GM21423 (cell line): ENCODE measurements at regions not wholly inside any gene's neighbourhood (a gene's known extent, or its start where the extent isn't known, plus 50 kb on each side); places are given as distances from the start of the nearest gene placed in this dataset.

Experiments used
- ATAC-seq: cut with Tn5 transposase; IDR thresholded peaks from one replicate; pipeline ENCODE4 v1.9.1; 2021; ENCODE audit warnings: mild to moderate bottlenecking, moderate library complexity; ENCODE audit not compliant: unreplicated experiment

DNA sequence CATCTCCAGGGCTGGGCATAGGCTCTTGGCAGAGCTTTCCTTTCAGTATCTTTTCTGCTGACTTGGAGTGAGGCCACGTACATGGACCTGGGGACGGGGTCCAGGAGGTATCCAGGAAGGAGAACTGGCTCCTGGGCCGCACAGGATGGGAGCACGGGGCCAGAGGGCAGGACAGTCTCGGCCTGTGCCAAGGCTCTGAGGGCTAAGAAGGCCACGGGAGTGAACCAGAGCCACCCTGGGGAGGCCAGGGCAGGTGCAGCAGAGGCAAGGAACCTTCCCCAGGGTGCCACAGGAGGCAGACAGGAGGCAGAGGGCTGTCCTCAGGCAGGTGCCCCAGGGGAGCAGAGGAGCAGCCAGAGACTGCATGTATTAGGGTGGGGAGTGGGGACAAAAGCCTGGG lies 50.3 kb downstream of the PLXNA1 start:
- ATAC-seq, result no peak

DNA sequence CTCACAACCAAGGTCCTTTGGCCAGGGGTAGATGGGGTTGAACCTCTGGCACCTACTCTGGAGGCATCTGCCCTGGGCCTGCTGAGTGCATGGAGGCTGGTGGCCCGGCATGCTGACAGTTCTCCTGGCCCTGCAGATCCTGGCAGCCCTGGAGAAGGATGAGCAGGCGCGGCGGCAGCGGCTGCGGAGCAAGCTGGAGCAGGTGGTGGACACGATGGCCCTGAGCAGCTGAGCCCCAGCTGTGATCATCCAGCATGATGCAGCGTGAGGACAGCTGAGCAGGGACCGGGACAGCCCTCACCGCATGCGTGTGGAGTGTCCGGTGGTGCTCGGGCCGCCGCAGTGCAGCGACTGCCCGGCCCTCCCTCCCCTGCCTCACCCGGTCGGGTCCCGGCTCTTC lies 50.9 kb downstream of the PLXNA1 start:
- ATAC-seq, result no peak

DNA sequence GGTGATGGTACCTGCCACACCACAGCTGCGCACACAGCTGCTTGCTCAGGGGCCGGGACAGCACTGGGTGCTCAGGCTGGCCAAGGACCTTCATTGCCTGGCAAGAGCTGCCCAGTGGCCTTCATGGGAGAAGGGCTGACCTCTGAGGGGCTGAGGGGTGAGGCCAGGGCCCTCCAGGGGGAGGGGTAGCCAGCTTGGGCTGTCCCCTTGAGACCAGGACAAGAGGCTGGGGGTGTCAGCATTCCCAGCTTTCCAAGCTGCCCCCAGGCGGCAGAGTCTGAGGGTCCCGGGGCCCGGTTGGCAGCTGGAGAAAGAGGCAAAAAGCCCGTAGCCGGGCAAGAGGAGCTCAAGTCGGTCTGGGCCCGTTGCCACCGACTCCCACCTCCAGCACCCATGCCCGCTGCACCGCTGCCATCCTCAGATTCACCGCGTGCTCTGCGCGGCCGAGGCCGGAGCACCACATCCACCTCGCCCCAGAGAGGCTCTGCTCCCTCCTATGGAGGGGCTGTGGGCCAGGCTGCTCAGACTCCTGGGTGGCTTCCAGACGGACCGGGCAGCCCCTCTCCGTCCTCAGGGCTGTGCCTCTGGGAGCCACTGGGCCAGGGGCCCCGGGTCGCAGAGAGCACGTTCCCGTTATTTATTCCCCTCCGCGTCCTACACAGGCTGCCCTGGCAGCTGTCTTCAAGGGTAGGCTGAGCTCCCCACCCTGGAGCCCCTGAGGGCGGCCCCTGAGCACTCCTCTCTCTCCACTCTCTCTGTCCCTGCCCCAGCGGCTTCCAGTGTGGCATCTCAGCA lies 51.5 kb downstream of the PLXNA1 start:
- no peak for ATAC-seq

DNA sequence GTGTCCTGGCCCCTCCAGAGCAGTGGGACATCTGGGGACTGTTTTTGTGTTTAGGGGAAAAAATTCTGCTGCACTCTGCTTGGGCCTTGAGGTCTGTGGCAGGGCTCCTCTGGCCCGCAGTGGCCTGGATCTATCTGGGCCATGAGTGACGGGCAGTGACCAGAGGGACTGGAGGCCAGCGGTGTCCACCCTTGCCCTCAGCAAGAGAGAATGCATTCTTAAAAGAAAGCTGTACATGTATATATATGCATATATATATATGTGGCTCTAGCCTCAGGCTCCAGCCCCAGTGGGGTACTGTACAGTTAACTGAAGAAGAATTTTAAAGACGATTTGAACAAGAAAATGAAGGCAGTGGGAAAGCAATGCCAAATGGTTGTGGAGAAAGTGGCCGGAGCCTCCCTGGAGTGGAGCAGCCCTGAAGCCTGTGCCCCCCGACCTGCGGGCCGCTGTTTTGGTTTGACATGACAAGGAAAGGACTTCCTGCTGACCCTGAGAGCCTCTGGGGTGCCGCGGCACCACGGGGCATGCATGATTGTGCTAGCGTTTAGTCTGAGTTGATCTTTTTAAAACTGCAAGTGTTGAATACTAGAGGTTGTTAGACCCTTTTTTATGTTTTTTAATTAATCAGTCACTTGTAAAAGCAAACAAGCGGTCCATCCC lies 52.2 kb downstream of the PLXNA1 start:
- no peak for ATAC-seq

DNA sequence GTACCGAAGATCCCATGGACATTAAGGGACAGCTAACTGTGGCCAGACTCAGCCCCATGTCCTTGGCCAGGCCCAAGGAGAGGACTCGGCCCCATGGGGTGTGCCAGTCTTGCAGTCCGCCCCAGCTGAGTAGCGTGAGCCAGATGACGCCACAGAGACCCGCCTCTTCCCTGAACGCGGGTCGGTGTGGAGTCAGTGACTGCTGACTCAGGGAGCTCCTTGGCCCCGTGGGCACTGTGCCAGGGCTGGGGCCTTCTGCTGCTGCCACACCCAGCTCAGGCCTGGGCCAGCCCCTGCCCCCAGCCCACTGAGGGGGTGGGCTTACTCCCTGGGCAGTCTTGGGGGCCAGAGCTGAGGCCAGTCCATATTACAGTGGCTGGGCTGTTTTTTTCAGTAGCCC lies 52.8 kb downstream of the PLXNA1 start:
- no peak for ATAC-seq

DNA sequence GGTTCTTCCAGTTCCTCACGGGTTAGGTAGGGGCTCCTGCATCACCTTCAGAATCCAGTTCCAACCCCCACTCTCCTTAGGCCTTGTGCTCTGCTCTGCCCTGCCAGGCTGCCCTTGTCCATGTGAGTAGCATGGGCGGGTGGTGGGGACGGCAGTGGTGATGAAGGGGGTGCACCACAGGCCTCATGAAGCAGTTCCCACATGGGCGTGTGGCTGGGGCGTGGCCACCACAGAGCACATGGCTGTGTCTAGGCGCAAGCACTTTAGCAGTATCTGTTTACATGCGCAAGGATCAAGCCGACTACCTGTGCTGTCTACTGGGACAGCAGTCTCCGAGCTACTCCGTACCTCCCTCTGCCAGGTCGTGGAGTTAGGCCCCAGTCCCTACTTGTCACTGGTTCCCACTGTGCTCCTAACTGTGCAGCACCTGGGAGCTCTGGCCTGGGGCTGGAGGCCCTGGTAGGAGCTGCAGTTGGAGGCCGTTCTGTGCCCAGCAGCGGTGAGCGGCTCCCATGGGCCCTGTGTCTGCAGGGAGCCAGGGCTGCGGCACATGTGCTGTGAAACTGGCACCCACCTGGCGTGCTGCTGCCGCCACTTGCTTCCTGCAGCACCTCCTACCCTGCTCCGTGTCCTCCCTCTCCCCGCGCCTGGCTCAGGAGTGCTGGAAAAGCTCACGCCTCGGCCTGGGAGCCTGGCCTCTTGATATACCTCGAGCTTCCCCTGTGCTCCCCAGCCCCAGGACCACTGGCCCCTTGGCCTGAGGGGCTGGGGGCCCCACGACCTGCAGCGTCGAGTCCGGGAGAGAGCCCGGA lies 53.5 kb downstream of the PLXNA1 start:
- ATAC-seq, result no peak

DNA sequence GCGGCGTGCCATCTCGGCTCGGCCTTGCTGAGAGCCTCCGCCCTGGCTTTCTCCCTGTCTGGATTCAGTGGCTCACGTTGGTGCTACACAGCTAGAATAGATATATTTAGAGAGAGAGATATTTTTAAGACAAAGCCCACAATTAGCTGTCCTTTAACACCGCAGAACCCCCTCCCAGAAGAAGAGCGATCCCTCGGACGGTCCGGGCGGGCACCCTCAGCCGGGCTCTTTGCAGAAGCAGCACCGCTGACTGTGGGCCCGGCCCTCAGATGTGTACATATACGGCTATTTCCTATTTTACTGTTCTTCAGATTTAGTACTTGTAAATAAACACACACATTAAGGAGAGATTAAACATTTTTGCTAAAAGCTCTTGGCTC lies 54.1 kb downstream of the PLXNA1 start:
- no peak for ATAC-seq

DNA sequence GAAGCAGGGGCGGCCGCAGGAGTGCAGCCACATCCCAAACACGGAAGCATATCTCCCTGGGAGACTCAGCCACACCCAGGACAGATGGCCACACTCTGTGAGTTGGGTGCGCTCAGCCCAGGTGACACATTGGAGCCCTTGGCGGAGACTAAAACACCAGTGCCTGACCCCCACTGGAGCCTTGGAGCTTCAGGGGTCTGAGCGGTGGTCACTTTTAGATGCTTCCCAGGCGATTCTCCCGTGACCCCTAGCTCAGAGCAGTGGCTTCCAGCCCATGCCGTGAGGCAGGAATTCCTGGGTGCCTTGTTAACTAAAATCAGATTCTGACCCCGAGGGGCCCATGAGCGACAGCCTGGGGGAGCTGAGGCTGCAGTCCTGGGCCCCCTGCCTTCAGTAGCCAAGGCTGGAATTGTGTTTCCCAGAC lies 54.5 kb downstream of the PLXNA1 start:
- no peak for ATAC-seq

DNA sequence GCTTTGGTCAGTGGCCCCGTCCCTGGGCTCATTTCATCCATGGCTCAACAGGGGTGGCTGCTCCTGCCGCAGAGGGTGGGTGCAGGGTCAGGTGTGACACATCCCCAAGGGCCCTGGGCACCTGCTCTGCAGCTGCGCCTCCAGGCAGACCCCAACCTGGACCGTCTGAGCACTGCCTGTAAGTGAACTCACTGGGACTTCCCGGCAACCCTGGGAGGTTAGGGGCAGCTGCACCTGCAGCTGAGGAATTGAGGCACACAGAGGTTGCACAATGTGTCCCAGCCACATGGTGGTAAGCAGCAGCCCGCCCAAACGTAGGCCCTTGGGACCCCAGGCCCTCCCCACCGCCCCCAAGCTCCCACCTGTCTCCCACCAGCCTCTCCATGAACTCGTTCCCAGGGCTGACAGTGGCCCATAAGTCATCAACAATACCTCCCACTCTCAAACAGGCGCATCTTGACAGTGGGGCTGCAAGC lies 55.1 kb downstream of the PLXNA1 start:
- ATAC-seq, result no peak

DNA sequence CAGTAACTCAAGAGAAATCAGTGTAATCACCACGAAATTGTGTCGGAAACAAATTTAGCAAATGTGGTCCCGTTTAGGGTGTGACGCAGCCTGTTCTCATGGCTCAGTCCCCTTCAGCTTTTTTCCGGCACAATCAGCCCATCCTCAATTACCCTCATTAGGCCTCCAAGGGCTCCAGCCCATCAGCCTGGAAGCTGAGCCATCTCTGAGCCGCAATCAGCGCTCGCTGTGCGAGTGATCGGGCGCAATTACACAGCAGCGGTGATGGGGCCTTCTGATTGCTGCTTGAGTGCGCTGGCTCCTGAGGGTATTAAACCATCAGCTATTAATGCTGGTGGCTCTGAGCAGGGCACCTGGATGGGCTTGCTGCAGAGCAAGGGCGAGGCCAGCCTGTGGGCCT lies 55.6 kb downstream of the PLXNA1 start:
- no peak for ATAC-seq

DNA sequence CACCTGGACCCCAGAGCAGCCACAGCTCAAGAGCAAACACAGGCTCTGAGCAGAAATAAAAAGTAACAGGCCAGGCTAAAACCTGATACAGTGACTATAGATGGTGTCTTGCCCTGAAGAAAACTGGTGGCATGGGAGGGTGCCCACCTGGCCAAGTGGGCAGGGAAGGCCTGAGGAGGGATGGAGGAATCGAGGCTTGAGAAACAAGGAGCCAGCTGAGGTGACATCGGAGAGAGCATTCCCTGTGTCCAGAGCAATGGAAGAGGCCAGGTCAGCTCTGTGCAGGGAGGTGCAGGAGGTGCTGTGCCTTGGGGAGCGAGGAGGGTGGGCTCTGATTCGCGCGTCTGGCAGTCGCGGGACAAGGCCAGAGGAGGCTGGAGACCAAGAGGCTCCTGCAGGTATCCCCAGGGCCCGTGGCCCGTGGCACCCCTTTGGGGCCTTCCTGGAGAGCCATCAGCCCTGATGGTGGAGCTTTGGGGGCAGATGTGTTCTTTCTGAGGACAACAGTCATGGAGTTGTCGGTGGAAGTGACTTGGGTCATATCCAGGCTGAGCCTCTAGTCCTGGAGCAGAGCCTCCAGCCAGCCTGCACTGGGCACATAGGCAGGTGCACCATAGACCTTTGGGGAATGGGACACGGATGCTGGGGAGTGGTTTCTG lies 56.1 kb downstream of the PLXNA1 start:
- ATAC-seq, result no peak

DNA sequence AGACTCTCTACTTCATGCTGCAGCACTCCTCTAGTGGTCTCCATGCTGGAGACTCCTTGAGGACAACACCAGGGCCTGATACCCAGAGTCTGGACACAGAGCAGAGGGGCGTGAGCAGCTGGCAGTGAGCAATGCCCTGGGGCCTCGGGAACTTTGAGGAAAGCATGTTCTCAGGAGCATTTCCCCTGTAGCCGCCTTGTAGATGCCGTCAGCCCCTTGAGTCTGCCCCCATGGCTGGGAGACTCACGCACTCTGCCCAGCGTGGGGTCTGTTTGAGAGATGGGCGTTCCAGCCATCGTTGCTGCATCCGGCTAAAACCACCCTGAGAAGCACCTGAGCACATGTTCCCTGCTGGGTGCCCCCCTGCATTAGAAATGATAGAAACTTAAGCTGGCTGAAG lies 56.8 kb downstream of the PLXNA1 start:
- ATAC-seq, result no peak

DNA sequence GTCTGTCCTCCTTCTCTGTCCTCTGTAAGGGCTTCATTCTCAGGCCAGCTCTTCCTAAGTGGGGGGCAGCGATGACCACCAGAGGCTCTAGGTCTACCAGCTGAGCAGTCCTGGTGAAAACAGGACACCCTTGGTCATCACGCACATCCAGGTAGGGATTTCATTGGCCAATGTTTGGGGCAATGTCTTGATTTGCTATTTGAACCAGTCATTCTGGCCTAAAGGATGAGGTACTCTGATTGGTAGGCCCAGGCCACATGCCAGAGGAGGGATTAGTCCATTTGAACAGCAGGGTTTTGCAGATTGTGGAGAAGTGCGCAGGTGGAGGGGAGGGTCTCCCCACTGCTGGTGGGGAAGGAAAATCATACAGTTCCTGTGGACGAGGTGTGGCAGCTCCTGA lies 57.3 kb downstream of the PLXNA1 start:
- ATAC-seq, result no peak

DNA sequence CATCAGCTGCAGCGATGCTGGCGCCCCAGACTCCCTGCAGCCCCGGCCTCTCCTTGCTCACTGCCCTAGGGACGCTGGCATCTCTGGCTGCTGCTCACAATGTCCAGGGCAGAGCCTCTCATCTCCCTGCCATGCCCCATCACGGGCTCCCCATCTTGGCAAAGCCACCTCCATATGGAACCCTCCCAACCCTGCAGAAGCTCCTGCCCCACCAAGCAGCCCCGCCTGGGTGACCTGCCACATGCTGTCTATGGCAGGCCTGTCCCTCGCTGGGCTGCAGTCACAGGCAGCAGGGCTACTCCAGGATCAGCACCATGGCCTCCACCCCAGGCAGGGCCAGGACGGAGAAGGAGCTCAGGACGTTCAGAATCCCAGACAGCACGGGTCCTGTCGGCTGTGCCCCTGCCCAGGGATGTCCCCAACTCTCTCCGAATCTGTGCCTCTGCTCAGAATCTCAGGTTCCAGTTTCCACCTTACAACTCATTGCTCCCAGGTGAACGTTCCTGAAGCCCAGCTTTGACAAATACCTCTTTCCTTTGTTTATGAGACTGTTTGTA lies 58.4 kb downstream of the PLXNA1 start:
- no peak for ATAC-seq

DNA sequence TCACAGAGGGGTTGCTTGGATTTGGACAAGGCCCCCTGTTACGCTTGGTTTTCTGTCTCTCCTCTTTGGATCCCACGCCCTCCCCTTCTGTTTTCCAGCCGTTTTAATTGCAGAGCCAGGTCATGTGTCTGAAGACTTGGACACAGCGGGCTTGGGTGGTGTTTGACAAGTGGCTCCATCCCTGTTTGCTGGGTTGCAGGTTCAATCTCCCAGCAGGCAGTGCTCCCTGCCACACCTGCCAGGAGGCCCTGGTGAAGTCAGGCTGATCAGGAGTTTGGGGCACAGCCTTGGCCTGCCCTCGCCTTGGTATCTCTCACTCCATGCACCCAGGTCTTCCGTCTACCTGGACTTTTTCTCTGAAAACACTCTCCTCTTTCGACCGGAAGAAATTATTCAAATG lies 59.0 kb downstream of the PLXNA1 start:
- no peak for ATAC-seq

DNA sequence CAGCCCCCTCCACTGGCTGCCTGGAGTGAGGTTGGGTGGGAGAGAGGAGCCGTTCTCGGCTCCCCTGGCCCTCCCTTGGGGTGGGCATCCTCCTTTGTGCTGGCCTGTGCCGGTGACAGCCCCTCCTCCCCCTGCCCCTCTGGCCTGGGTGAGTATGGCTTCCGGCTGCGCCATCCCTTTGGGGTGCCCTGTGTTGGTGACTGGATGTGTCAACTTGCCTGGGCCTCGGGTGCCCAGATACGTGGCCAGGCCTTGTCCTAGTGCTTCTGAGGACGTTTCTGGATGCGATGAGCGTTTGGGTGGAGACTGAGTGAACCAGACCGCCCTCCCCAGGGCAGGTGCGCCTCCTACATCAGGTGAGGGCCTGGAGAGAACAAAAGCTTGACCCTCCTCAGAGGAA lies 59.7 kb downstream of the PLXNA1 start:
- no peak for ATAC-seq

DNA sequence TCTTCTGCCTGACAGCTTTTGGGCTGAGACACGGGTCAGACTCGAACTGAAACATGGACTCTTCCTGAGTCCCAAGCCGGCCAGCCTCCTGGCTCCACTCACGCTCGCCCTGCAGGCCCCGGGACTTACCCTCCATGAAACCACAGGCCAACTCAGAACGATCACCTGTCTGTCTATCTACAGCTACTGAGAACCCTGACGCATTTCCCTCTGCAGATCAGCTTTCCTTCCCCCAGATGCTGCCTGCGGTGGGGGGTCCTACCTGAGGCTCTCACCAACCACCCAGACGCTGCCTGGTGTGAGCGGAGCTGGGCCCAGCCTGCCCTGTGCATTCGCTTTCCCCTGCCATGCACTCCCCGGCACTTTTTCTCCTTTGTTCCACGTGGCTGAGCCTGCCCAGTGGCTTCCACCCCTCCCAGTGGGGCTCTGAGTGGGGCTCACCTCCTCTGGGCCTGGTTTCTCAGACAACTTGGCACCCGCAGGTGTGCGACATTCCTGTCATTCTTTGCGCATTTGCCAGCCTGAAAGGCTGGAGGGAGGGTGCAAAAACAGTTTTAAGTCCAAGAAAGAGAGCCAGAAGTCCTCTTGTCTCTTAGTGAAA lies 60.2 kb downstream of the PLXNA1 start:
- no peak for ATAC-seq

DNA sequence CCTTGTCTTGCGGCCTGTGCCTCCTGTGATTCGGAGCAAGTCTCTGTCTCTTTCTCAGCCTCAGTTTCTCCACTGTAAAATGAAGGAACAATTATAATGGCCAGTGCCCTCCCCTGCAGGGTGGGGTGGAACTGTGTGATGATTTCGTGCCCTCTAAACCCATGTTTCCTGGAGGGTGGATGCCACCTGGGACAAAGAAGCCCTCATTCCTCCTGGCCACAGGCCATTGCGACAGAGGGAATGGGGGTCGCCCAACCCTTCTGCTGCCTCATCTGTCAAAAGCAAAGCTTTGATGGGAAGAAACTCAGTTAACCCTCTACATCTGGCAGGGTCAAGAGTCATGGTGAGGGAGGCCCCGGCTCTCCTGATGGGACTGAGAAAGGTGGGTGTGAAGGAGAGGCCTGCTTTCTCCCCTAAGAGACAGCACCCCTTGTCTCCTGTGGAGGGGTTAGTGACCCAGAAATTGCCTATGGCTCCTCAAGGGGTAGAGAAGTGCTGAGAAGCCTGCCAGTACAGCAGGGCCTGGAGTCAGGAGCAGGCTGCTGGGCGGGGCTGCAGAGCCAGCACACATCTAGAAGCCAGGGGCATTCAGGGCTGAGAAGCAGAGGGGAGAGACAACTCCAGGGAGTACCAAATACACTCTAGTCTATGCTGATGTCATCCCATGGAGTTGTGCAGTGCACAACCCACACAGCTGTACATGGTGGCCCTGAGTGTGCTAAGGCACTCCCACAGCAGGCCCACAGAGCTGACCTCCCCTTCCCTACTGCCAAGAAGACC lies 61.0 kb downstream of the PLXNA1 start:
- ATAC-seq, result no peak

DNA sequence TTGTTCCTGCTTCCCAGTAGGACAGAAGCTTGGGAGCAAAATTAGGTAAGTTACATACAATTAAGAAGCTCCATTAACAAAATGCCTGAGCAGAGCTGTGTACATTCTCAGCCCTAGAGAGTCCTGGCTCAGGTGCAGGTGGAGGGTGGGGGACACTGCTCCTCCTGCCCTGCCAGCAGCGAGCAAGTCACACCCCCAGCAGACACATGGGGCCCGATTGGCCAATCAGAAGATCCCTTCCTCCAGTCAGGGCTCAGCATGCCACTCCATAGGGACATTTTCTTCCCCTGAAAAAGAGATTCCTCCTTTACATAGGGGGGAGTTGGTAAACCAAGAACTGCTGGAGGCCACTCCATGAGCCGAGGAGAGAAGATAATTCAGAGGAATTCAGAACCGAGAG lies 62.1 kb downstream of the PLXNA1 start:
- ATAC-seq, result no peak
